Umbilical cord (tissue), 1 donor: ENCODE measurements at regions not wholly inside any gene's neighbourhood (a gene's known extent, or its start where the extent isn't known, plus 50 kb on each side); places are given as distances from the start of the nearest gene placed in this dataset.
"Not testable (repeated sequence)": the region's sequence is repeated elsewhere in the genome, so short reads cannot be mapped to it uniquely, and the experiment has no call there.

Experiments used
- DNase-seq: peaks from one replicate; pipeline ENCODE4 v3.0.0-alpha.2; 2015; ENCODE audit warnings: low spot score

- DNase-seq, result peak; percentile 51
Measured at GRCh38 chr11:72525466-72525865, 91.1 kb upstream of the CLPB start.

- no peak for DNase-seq
Measured at GRCh38 chr11:72524711-72525110, 90.4 kb upstream of the CLPB start.

GRCh38 chr11:72523991-72524390 lies 89.7 kb upstream of the CLPB start:
- DNase-seq, result no peak

- DNase-seq, result no peak
Measured at GRCh38 chr11:72522186-72522585, 87.9 kb upstream of the CLPB start.

- DNase-seq, result no peak
Measured at GRCh38 chr11:72521664-72522063, 87.3 kb upstream of the CLPB start.

- DNase-seq, result no peak
Measured at GRCh38 chr11:72520815-72521214, 86.5 kb upstream of the CLPB start.

- DNase-seq, result not testable (repeated sequence)
Measured at GRCh38 chr11:72519882-72520281, 85.6 kb upstream of the CLPB start.

- DNase-seq, result peak; percentile 24
Measured at GRCh38 chr11:72519220-72519881, 85.0 kb upstream of the CLPB start.

GRCh38 chr11:72514331-72514730 lies 80.0 kb upstream of the CLPB start:
- no peak for DNase-seq

GRCh38 chr11:72513411-72513810 lies 79.1 kb upstream of the CLPB start:
- DNase-seq, result no peak

GRCh38 chr11:72512956-72513355 lies 78.6 kb upstream of the CLPB start:
- no peak for DNase-seq

- no peak for DNase-seq
Measured at GRCh38 chr11:72511393-72512047, 77.2 kb upstream of the CLPB start.

- no peak for DNase-seq
Measured at GRCh38 chr11:72507050-72507449, 72.7 kb upstream of the CLPB start.

GRCh38 chr11:72497731-72498130 lies 63.4 kb upstream of the CLPB start:
- DNase-seq, result peak; percentile 25

- DNase-seq, result no peak
Measured at GRCh38 chr11:72494109-72494429, 59.7 kb upstream of the CLPB start.

- peak; percentile 88 for DNase-seq
Measured at GRCh38 chr11:72493426-72494108, 59.2 kb upstream of the CLPB start.

- DNase-seq, result peak; percentile 55
Measured at GRCh38 chr11:72491001-72491400, 56.7 kb upstream of the CLPB start.
